Panc1 (cell line): ENCODE measurements at regions not wholly inside any gene's neighbourhood (a gene's known extent, or its start where the extent isn't known, plus 50 kb on each side); places are given as distances from the start of the nearest gene placed in this dataset.

ENCODE experiments used
- ATAC-seq: fragments of 200-7000 bp; cut with Tn5 transposase; 2 replicates; pipeline ENCODE4 v1.9.1; 2020; ENCODE audit warnings: mild to moderate bottlenecking, moderate library complexity
- BruUV-seq: library from RNA; stranded (reverse); fragments of 400-500 nt; replicated peaks from 2 replicates; lab custom pipeline; 2021; lab: Mats Ljungman, UMichigan
- CTCF ChIA-PET: fragments of 300-600 bp; sonication (Branson Sonifier 250); formaldehyde crosslinking; loops from one replicate; lab custom pipeline; 2022; ENCODE audit warnings: antibody characterized with exemption; lab: Charles Lee
- POLR2A ChIA-PET: fragments of 300-600 bp; sonication (Branson Sonifier 250); formaldehyde crosslinking; loops from one replicate; lab custom pipeline; 2022; ENCODE audit warnings: antibody characterized with exemption; lab: Charles Lee
- DNase-seq: peaks from one replicate; pipeline ENCODE4 v3.0.0-alpha.2; 2010; ENCODE audit warnings: low read depth, low spot score
- H3K27ac ChIP-seq: 2 replicates; pipeline ENCODE4 v1.5.1; 2011; ENCODE audit warnings: mild to moderate bottlenecking, low read length, inconsistent platforms
- H3K27me3 ChIP-seq: fragments of 200-500 bp; sonication (Bioruptor generic); 2 replicates; pipeline ENCODE4 v1.6.0; 2014; ENCODE audit warnings: low read length, inconsistent platforms; ENCODE audit not compliant: control insufficient read depth, insufficient read depth
- H3K36me3 ChIP-seq: fragments of 200-500 bp; sonication (Bioruptor generic); 2 replicates; pipeline ENCODE4 v1.5.1; 2014; ENCODE audit warnings: inconsistent platforms, mild to moderate bottlenecking, low read length, moderate library complexity; ENCODE audit not compliant: control insufficient read depth, insufficient read depth
- H3K4me1 ChIP-seq: 2 replicates; pipeline ENCODE4 v1.5.1; 2011; ENCODE audit warnings: inconsistent platforms, mild to moderate bottlenecking, low read length, moderate library complexity; ENCODE audit not compliant: control insufficient read depth, insufficient read depth
- H3K4me3 ChIP-seq, 2 experiments: 2 replicates each; pipeline ENCODE4 v1.5.1; 2011 to 2012; ENCODE audit warnings: low read depth in 2 of 2, low read length in 2 of 2, mild to moderate bottlenecking in 2 of 2, inconsistent platforms in 1 of 2, moderate library complexity in 1 of 2
- H3K9me3 ChIP-seq: fragments of 200-500 bp; sonication (Bioruptor generic); 2 replicates; pipeline ENCODE4 v1.5.1; 2014; ENCODE audit warnings: low read depth, mild to moderate bottlenecking, inconsistent platforms, low read length, moderate library complexity; ENCODE audit not compliant: control insufficient read depth, insufficient read depth
- CTCF ChIP-seq: fragments of 450-650 bp; IDR thresholded peaks from 2 replicates; pipeline ENCODE4 v1.5.1; 2017; ENCODE audit warnings: mild to moderate bottlenecking
- POLR2AphosphoS5 ChIP-seq: IDR thresholded peaks from 2 replicates; pipeline ENCODE4 v1.6.1; 2012; ENCODE audit warnings: mild to moderate bottlenecking, low read depth, low read length, moderate library complexity
- REST ChIP-seq, 2 experiments: IDR thresholded peaks; 2 replicates each; pipeline ENCODE4 v1.6.1; 2011 to 2012; ENCODE audit warnings: low read depth in 2 of 2, control low read depth in 1 of 2, low read length in 1 of 2, mild to moderate bottlenecking in 1 of 2, moderate library complexity in 1 of 2; ENCODE audit not compliant: insufficient read depth in 1 of 2
- SIN3A ChIP-seq: IDR thresholded peaks from 2 replicates; pipeline ENCODE4 v1.6.1; 2012; ENCODE audit warnings: low read depth, mild to moderate bottlenecking, low read length, moderate library complexity, borderline replicate concordance; ENCODE audit not compliant: insufficient read depth
- TCF7L2 ChIP-seq: IDR thresholded peaks from 2 replicates; pipeline ENCODE4 v1.6.1; 2011; ENCODE audit warnings: mild to moderate bottlenecking, low read depth, low read length, inconsistent platforms
- in situ Hi-C: cut with HindIII; loops from 2 replicates; pipeline ENCODE4 v1.10.0; 2016; ENCODE audit warnings: low sequenced_read_pairs, low pct_unique_long_range_greater_than_20kb
- intact Hi-C: fragments of 100-400 bp; cut with micrococcal nuclease; formaldehyde crosslinking; loops from one replicate; pipeline ENCODE4 v1.10.0; 2022; ENCODE audit not compliant: unreplicated experiment

DNA sequence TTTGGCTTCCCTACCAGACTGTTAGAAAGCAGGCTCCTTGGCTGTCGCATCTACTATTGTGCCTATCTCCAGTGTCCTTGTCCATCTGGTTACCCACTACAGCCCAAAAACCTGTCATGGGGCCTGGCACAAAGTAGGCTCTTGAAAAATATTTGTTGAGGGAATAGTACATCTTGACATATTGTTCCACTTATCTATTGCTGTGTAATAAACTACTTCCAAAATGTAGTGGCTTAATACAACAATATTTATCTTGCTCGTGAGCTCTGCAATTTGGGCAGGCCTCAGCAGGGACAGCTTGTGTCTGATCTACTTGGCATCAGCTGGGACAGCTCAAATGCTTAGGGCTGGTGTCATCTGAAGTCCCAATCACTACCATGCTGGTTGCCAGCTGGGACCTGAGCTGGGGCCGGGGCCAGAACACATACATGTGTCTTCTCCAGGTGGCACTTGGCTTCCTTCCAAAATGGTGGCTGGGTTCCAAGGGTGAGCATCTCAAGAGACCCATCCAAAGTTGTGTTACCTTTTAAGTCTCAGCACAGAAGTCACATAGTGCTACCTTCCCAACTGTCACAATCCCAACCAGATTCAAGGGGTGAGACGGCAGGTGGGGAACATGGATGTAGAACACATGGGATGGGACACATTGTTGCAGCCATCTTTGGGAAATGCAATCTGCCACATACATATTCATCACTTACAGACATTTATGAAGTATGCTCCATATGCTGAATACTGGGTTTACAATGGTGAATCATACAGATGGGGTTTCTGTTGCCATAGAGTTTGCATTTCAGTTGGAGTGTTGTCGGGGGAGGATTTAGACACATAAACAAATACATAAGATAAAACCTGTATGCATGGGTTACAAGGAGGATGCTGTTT, 134.2 kb downstream of the FOXI3 start:
- no peak overlapping the region for H3K27ac ChIP-seq
- DNase-seq (no peak), ATAC-seq (no peak)
- H3K4me3 ChIP-seq = no peak overlapping the region
- H3K27me3 ChIP-seq = peaks cover 2% of the 10 kb centered on the region; the same call in 1 of the 2 replicates
- no peaks in the 10 kb centered on the region for H3K9me3 ChIP-seq
- no TSS peak for BruUV-seq
- in situ Hi-C loops (no loop called here), intact Hi-C loops (no loop called here)
- ChIA-PET CTCF (no interaction called here), POLR2A (no interaction called here)
- no peaks in the 10 kb centered on the region for H3K4me1 ChIP-seq
- no peaks in the 10 kb centered on the region for H3K36me3 ChIP-seq
- no peak for TF ChIP-seq CTCF
- no peak for TF ChIP-seq REST (IDR thresholded peaks at IDR 0.05; ENCODE audit: insufficient read depth in 1 of 2, low read depth in 2 of 2, low read length in 1 of 2)
- no peak for TF ChIP-seq TCF7L2
- no peak for TF ChIP-seq SIN3A
- no peak for TF ChIP-seq POLR2AphosphoS5

DNA sequence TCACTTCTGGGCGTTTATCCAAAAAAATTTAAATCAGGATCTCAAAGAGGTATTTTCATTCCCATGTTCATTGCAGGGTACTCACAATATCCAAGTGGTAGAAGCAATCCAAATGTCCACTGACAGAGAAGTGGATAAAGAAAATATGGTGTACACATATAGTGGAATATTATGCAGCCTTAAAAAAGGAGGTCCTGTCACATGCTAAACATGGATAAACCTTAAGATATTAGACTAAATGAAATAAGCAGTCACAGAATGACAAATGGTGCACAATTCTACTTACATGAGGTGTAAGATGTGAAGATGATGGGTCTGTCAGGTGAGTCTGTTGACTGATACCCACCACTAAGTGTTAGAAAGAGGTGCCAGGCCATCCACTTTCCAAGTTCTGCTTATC, 140.6 kb downstream of the THNSL2 start:
- BruUV-seq = no TSS peak
- POLR2A ChIA-PET = no interaction called here
- Histone ChIP-seq H3K36me3 (no peaks in the 10 kb centered on the region), H3K4me1 (no peaks in the 10 kb centered on the region), H3K4me3 (no peak overlapping the region), H3K9me3 (no peaks in the 10 kb centered on the region), H3K27ac (no peak overlapping the region), H3K27me3 (no peaks in the 10 kb centered on the region)
- no peak for DNase-seq
- intact Hi-C loops (no loop called here), in situ Hi-C loops (no loop called here)
- no peak for ATAC-seq
- CTCF ChIA-PET = no interaction called here
- TF ChIP-seq SIN3A (no peak), REST (IDR thresholded peaks at IDR 0.05; ENCODE audit: insufficient read depth in 1 of 2, low read depth in 2 of 2, low read length in 1 of 2) (no peak), POLR2AphosphoS5 (no peak), CTCF (no peak), TCF7L2 (no peak)
